HEK293 (cell line): ENCODE measurements at regions not wholly inside any gene's neighbourhood (a gene's known extent, or its start where the extent isn't known, plus 50 kb on each side); places are given as distances from the start of the nearest gene placed in this dataset.

Experiments
- CTCF ChIA-PET: fragments of 350-600 bp; formaldehyde crosslinking; extraction: SDS; loops from one replicate; lab custom pipeline; 2021; ENCODE audit warnings: antibody characterized with exemption; lab: Yijun Ruan, JAX
- POLR2A ChIA-PET: fragments of 300-600 bp; formaldehyde crosslinking; extraction: SDS; loops from one replicate; lab custom pipeline; 2020; ENCODE audit warnings: antibody characterized with exemption, inconsistent platforms; lab: Yijun Ruan, JAX
- H3K27ac ChIP-seq: fragments of 200-500 bp; sonication (Bioruptor generic); 2 replicates; pipeline ENCODE4 v1.5.1; 2014; ENCODE audit warnings: low read depth, low read length, control low read depth, inconsistent platforms; ENCODE audit errors: extremely low read depth
- H3K36me3 ChIP-seq, 2 experiments: fragments of 200-500 bp in 1 of 2; sonication (Bioruptor generic) in 1 of 2; 1 replicate in 1 of 2; 2 replicates in 1 of 2; pipeline ENCODE4 v1.5.1; 2014 to 2017; ENCODE audit warnings: inconsistent platforms in 2 of 2, low read length in 2 of 2; ENCODE audit not compliant: control insufficient read depth in 2 of 2, insufficient read depth in 1 of 2
- H3K4me1 ChIP-seq: fragments of 200-500 bp; sonication (Bioruptor generic); 2 replicates; pipeline ENCODE4 v1.5.1; 2014; ENCODE audit warnings: mild to moderate bottlenecking, low read length, inconsistent platforms; ENCODE audit not compliant: control insufficient read depth, insufficient read depth
- H3K4me3 ChIP-seq: 2 replicates; pipeline ENCODE4 v1.5.1; 2011; ENCODE audit warnings: low read depth, mild to moderate bottlenecking, control low read depth, low read length, moderate library complexity
- H3K9me3 ChIP-seq: fragments of 200-500 bp; sonication (Bioruptor generic); 2 replicates; pipeline ENCODE4 v1.5.1; 2014; ENCODE audit warnings: low read depth, low read length, inconsistent platforms; ENCODE audit not compliant: control insufficient read depth, insufficient read depth
- IKZF3 ChIP-seq: fragments of 450-650 bp; IDR thresholded peaks from 2 replicates; pipeline ENCODE4 v1.5.0; 2018; ENCODE audit warnings: missing biosample characterization, mild to moderate bottlenecking, missing genetic modification characterization, moderate library complexity
- REPIN1 ChIP-seq: fragments of 450-650 bp; formaldehyde crosslinking; IDR thresholded peaks from 2 replicates; pipeline ENCODE4 v1.5.1; 2017; ENCODE audit warnings: missing biosample characterization, missing genetic modification characterization, low read depth
- SETDB1 ChIP-seq: IDR thresholded peaks from one replicate; pipeline ENCODE4 v1.6.1; 2017; ENCODE audit warnings: mild to moderate bottlenecking, low read length, moderate library complexity, mixed read lengths; ENCODE audit not compliant: insufficient read length
- ZBTB44 ChIP-seq: fragments of 450-650 bp; IDR thresholded peaks from 2 replicates; pipeline ENCODE4 v1.5.1; 2018; ENCODE audit warnings: missing biosample characterization, mild to moderate bottlenecking, missing genetic modification characterization
- ZFP69B ChIP-seq: fragments of 450-650 bp; formaldehyde crosslinking; IDR thresholded peaks from 2 replicates; pipeline ENCODE4 v1.5.1; 2016; ENCODE audit warnings: missing biosample characterization, missing genetic modification characterization
- ZNF133 ChIP-seq: fragments of 450-650 bp; formaldehyde crosslinking; IDR thresholded peaks from 2 replicates; pipeline ENCODE4 v1.5.1; 2016; ENCODE audit warnings: missing biosample characterization, missing genetic modification characterization
- ZNF157 ChIP-seq: fragments of 450-650 bp; formaldehyde crosslinking; IDR thresholded peaks from 2 replicates; pipeline ENCODE4 v1.5.1; 2016; ENCODE audit warnings: missing biosample characterization, missing genetic modification characterization
- ZNF16 ChIP-seq: fragments of 450-650 bp; formaldehyde crosslinking; IDR thresholded peaks from 2 replicates; pipeline ENCODE4 v1.5.1; 2016; ENCODE audit warnings: low read depth, missing biosample characterization, missing genetic modification characterization
- ZNF292 ChIP-seq: fragments of 450-650 bp; formaldehyde crosslinking; IDR thresholded peaks from 2 replicates; pipeline ENCODE4 v1.5.1; 2016; ENCODE audit warnings: low read depth, missing biosample characterization, missing genetic modification characterization, borderline replicate concordance
- ZNF354C ChIP-seq: fragments of 450-650 bp; formaldehyde crosslinking; IDR thresholded peaks from 2 replicates; pipeline ENCODE4 v1.5.1; 2016; ENCODE audit warnings: missing biosample characterization, missing genetic modification characterization, low read depth, borderline replicate concordance
- ZNF362 ChIP-seq: fragments of 450-650 bp; formaldehyde crosslinking; IDR thresholded peaks from 2 replicates; pipeline ENCODE4 v1.5.1; 2016; ENCODE audit warnings: missing biosample characterization, missing genetic modification characterization
- ZNF518A ChIP-seq: fragments of 450-650 bp; formaldehyde crosslinking; conservative IDR thresholded peaks from 2 replicates; pipeline ENCODE4 v1.5.1; 2016; ENCODE audit warnings: low read depth, missing biosample characterization, missing genetic modification characterization
- ZNF560 ChIP-seq: fragments of 450-650 bp; formaldehyde crosslinking; IDR thresholded peaks from 2 replicates; pipeline ENCODE4 v1.5.1; 2017; ENCODE audit warnings: missing biosample characterization, missing genetic modification characterization, borderline replicate concordance
- ZNF580 ChIP-seq: fragments of 450-650 bp; formaldehyde crosslinking; IDR thresholded peaks from 2 replicates; pipeline ENCODE4 v1.5.1; 2016; ENCODE audit warnings: missing biosample characterization, missing genetic modification characterization
- ZNF585B ChIP-seq: fragments of 450-650 bp; formaldehyde crosslinking; IDR thresholded peaks from 2 replicates; pipeline ENCODE4 v1.5.1; 2016; ENCODE audit warnings: missing biosample characterization, missing genetic modification characterization
- ZNF658 ChIP-seq: fragments of 450-650 bp; formaldehyde crosslinking; IDR thresholded peaks from 2 replicates; pipeline ENCODE4; 2016; ENCODE audit warnings: missing biosample characterization, missing genetic modification characterization
- ZNF830 ChIP-seq: fragments of 450-650 bp; IDR thresholded peaks from 2 replicates; pipeline ENCODE4 v1.5.0; 2018; ENCODE audit warnings: missing biosample characterization, missing genetic modification characterization, low read depth, mild to moderate bottlenecking, moderate library complexity
- ZSCAN30 ChIP-seq: fragments of 450-650 bp; IDR thresholded peaks from 2 replicates; pipeline ENCODE4 v1.5.1; 2018; ENCODE audit warnings: missing biosample characterization, mild to moderate bottlenecking, missing genetic modification characterization, moderate library complexity
- TF ChIP-seq, protein P1 (sequence below): fragments of 450-650 bp; formaldehyde crosslinking; IDR thresholded peaks from 2 replicates; pipeline ENCODE4 v1.5.1; 2016; ENCODE audit warnings: missing biosample characterization, missing genetic modification characterization

DNA sequence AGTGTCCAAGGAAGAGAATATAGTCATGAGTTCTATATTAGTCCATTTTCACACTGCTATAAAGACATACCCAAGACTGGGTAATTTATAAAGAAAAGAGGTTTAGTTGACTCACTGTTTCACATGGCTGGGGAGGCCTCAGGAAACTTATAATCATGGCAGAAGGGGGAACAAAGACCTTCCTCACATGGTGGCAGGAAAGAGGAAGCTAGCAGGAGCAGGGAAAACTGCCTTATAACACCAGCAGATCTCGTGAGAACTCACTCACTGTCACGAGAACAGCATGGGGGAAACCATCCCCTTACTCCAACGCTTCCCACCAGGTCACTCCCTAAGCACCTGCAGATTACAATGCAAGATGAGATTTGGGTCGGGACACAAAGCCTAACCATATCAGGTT is 139.0 kb upstream of the ZNF438 start:
- Histone ChIP-seq H3K4me1 (no peaks in the 10 kb centered on the region), H3K4me3 (no peak overlapping the region), H3K9me3 (no peaks in the 10 kb centered on the region), H3K27ac (no peak overlapping the region), H3K36me3 (no peaks in the 10 kb centered on the region)
- ChIA-PET CTCF (no interaction called here), POLR2A (no interaction called here)
- TF ChIP-seq ZNF830 (tag by site-specific recombination) = no peak
- TF ChIP-seq ZBTB44 (tag by site-specific recombination) = no peak
- TF ChIP-seq REPIN1 = no peak
- no peak for TF ChIP-seq ZNF133
- no peak for TF ChIP-seq ZNF354C (tag by site-specific recombination)
- TF ChIP-seq ZFP69B (tag by site-specific recombination) = no peak
- TF ChIP-seq ZNF580 (tag by site-specific recombination) = no peak
- TF ChIP-seq ZNF16 = no peak
- TF ChIP-seq IKZF3 = no peak

DNA sequence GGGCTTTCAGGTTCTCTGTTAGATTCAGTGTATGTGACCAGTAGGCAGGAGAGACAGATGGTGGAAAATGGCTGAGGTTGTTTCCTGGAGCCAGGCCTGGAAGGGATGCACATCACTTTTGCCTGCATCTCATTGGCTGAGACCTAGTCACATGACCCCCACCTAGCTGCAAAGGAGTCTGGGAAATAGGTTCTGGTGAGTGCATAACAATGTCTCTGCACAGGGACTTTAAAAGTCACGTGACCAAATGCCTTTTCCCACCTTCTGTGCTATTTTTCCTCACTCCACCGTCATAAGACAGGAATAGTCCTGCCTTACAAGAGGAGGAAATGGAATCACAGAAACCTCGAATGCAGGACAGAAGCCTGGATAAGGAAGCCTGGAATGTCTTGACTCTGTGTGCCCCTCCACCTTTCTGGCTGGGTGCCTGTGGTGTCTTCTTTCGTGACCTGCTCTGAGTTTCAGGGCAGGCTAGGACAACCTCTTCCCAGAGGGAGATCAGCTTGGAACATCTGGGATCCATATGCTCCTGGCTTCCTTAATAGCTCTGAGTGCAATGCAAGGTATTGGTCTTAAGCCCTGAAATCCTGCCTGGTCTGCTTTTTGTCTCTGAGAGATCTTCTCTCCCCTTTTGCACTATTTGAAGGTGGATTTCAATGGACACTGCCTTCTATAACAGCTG is 139.9 kb upstream of the ZNF438 start:
- POLR2A ChIA-PET = no interaction called here
- H3K4me1 ChIP-seq = no peaks in the 10 kb centered on the region

GRCh38 chr10:31172925-31173324 is 141.3 kb upstream of the ZNF438 start:
- no peaks in the 10 kb centered on the region for H3K36me3 ChIP-seq
- peak; percentile 52 for TF ChIP-seq SETDB1
- no peak for TF ChIP-seq ZNF292 (tag by site-specific recombination)
- ChIA-PET CTCF (interaction anchor here (1.3 kb wide), 1 partner anchor 20 kb away, joined by 3 read pairs; no protein-coding TSS in a partner anchor), POLR2A (no interaction called here)
- no peak overlapping the region for H3K27ac ChIP-seq
- H3K4me1 ChIP-seq = no peaks in the 10 kb centered on the region
- no peaks in the 10 kb centered on the region for H3K9me3 ChIP-seq
- H3K4me3 ChIP-seq = no peak overlapping the region

More for the DNA sequence above, 139.9 kb upstream of the ZNF438 start:
- Histone ChIP-seq H3K36me3 (no peaks in the 10 kb centered on the region), H3K9me3 (no peaks in the 10 kb centered on the region), H3K27ac (no peak overlapping the region), H3K4me3 (no peak overlapping the region)
- TF ChIP-seq, protein P1, sequence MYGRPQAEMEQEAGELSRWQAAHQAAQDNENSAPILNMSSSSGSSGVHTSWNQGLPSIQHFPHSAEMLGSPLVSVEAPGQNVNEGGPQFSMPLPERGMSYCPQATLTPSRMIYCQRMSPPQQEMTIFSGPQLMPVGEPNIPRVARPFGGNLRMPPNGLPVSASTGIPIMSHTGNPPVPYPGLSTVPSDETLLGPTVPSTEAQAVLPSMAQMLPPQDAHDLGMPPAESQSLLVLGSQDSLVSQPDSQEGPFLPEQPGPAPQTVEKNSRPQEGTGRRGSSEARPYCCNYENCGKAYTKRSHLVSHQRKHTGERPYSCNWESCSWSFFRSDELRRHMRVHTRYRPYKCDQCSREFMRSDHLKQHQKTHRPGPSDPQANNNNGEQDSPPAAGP (tag by site-specific recombination) = no peak
- TF ChIP-seq ZNF560 (tag by site-specific recombination) = no peak
- TF ChIP-seq ZNF157 (tag by site-specific recombination) = no peak
- CTCF ChIA-PET = interaction anchor here (0.6 kb wide), 1 partner anchor 640 kb away, joined by 5 read pairs; no protein-coding TSS in a partner anchor

GRCh38 chr10:31173752-31174151 is 142.1 kb upstream of the ZNF438 start:
- H3K9me3 ChIP-seq = no peaks in the 10 kb centered on the region
- H3K36me3 ChIP-seq = no peaks in the 10 kb centered on the region
- CTCF ChIA-PET = interaction anchor here (1.3 kb wide), 1 partner anchor 19 kb away, joined by 3 read pairs; no protein-coding TSS in a partner anchor
- H3K27ac ChIP-seq = no peak overlapping the region
- no peaks in the 10 kb centered on the region for H3K4me1 ChIP-seq
- POLR2A ChIA-PET = no interaction called here
- H3K4me3 ChIP-seq = no peak overlapping the region
- no peak for TF ChIP-seq ZNF658
- TF ChIP-seq ZNF362 (tag by site-specific recombination) = no peak
- TF ChIP-seq ZNF518A = no peak
- no peak for TF ChIP-seq ZSCAN30 (tag by site-specific recombination)
- no peak for TF ChIP-seq ZNF585B (tag by site-specific recombination)
